22Rv1 (cell line): ENCODE measurements at regions not wholly inside any gene's neighbourhood (a gene's known extent, or its start where the extent isn't known, plus 50 kb on each side); places are given as distances from the start of the nearest gene placed in this dataset.

Source experiments
- ZFX ChIP-seq: fragments of 450-650 bp; IDR thresholded peaks from 2 replicates; pipeline ENCODE4 v1.6.1; 2017; ENCODE audit warnings: antibody characterized with exemption, borderline replicate concordance
- TF ChIP-seq, protein P1 (sequence below): fragments of 450-650 bp; IDR thresholded peaks from 2 replicates; pipeline ENCODE4 v1.5.1; 2017; ENCODE audit warnings: mild to moderate bottlenecking

DNA sequence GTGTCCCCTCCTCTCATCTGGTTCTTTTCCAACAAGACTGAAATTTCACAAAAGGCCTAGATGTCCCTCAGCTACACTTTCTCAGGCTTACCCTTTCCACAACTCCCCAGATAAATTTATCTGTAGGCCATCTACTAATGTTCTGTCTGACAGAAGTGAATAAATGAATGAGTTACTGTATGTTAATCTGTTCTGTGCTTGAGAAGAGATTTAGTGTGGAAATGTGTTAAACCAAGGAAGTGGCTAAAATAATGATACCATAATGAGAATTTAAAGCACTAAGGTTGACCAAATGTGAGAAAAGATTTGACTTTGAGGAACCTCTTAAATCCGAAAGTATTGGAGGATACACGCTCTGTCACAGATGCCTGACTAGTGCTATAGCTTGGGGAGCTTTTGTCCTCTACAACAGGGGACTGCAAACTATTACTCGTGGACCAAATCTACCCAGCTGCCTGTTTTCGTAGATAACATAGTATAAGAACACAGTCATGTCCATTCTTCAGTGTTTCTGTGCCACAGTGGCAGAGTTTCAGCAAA is 74.8 kb upstream of the P2RY1 start:
- TF ChIP-seq, protein P1, sequence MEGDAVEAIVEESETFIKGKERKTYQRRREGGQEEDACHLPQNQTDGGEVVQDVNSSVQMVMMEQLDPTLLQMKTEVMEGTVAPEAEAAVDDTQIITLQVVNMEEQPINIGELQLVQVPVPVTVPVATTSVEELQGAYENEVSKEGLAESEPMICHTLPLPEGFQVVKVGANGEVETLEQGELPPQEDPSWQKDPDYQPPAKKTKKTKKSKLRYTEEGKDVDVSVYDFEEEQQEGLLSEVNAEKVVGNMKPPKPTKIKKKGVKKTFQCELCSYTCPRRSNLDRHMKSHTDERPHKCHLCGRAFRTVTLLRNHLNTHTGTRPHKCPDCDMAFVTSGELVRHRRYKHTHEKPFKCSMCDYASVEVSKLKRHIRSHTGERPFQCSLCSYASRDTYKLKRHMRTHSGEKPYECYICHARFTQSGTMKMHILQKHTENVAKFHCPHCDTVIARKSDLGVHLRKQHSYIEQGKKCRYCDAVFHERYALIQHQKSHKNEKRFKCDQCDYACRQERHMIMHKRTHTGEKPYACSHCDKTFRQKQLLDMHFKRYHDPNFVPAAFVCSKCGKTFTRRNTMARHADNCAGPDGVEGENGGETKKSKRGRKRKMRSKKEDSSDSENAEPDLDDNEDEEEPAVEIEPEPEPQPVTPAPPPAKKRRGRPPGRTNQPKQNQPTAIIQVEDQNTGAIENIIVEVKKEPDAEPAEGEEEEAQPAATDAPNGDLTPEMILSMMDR = no peak
- TF ChIP-seq ZFX = no peak
